ENCODE measurements at regions not wholly inside any gene's neighbourhood (a gene's known extent, or its start where the extent isn't known, plus 50 kb on each side); places are given as distances from the start of the nearest gene placed in this dataset.

DNA sequence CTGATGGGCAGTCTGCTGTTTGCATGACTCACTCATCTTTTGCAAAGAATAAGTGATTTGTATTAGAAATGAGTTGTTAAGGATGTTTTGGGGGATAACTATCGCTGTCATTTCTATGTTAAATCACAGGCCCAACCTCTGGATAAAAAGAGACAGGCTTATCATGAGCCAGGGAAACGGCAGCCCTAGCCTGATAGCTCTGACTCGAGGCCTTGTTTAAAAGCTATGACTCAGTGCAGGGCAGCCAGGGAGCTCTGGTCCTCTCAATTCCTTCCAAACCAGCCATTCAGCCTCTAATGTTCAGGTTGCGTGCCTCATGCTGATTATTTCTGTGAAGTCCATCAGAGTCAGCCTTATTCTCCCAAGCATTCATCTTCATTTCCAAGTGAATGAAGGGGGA lies 305.9 kb upstream of the HAND2 start:
- peak; percentile 17 for DNase-seq

DNA sequence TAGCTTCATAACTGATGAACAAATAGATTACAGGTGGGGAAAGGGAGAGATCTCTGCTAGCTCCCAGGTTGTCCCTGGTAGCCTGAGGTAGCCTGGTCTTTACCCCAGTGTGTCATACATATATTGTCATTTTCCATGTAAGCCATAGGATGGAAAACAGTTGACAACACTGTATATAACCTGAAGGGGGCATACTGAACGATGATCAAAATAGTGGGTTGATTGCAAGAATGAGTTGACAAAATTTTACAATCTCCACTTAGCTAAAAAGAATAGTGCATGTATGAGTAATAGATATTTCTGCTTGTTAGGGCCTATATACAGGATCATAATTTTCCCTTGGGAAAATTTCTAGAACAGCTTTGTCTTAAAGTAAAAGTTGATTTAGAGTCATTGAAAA lies 304.1 kb upstream of the HAND2 start:
- no peak for DNase-seq

DNA sequence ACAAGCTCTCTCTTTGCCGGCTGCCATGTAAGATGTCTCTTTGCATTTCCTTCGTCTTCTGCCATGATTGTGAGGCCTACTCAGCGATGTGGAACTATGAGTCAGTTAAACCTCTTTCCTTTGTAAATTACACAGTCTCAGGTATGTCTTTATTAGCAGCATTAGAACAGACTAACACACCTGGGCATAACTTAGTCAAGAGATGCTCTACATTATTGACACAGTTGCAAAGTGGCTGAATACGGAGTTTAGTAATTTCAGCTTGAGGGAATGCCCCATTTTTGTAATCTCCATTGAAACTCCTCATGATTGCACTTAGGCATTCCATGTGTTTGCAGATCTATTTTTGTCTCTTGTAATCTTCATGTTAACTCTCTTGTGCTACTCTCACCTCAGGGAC lies 299.5 kb upstream of the HAND2 start:
- DNase-seq = no peak

DNA sequence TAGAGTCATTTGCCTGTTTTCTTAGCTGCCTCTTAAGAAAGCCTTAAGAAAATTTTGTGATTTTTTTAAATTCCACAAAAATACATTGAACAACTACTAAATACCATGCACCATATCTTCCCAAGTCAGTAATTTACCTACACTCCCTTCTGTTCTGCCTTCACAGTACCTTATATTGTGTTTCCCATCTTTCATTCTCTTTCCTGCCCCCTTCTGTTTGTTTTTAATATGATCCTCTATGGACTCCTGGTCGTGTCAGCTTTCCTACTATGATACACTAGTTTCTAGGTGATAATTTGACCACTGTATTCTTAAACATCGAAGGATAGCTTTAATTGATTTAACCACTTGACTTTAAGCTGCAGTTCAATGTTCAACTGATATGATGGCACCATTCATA lies 297.7 kb upstream of the HAND2 start:
- no peak for DNase-seq

DNA sequence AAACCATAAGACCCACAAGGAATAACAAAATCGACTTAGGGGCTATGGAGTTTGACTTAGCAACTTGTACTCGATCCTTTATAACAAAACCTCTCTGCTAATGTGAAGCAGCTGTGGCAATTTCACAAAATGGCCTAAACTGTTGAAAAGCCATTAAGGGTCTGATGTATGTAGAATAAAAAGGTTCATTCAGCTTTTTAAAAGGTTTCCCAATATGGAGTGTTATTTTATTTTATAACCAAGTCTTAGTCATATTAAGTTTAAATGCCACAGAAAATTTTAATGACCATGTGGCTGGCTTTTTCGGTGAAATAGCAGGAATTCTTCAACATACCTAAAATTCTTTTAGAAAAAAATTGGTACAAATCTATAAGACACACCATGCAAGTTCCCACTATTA lies 291.8 kb upstream of the HAND2 start:
- no peak for DNase-seq

DNA sequence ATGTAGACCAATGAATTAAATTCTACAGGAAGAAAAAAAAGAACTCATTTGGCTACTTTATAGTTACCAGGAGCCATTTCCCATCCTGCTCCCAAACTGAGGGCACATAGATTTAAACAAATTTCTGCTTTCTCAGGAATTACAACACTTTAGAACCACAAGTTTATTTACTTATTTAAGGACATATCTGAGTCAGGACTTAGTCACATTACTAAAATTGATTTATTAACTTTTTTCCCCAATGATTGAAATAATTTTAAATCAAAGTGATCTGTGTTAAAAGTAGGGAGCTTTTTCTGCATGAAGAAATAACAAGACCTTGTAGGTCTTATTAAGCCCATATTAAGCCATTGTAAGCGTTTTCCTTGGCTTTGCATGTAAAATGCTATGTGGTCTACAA lies 291.0 kb upstream of the HAND2 start:
- no peak for DNase-seq

DNA sequence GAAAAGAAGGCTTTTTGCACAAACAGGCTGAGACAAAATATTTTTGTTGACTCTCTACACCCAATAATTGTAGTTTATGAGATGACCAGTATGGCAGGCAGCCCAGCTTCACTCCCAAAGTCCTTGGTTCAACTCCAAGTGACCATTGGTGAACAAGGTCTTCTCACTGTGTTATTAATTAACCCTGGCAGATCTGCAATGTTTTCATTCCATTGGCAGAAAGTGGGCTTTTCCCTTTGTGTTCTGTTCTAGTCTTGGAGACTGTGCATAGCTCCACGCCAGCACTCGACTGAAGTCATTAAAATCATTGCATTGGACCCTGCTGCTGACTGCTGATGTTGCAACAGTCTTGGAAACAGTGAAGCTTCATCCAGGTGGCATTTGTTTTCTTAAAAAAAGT lies 277.3 kb upstream of the HAND2 start:
- DNase-seq = no peak

DNA sequence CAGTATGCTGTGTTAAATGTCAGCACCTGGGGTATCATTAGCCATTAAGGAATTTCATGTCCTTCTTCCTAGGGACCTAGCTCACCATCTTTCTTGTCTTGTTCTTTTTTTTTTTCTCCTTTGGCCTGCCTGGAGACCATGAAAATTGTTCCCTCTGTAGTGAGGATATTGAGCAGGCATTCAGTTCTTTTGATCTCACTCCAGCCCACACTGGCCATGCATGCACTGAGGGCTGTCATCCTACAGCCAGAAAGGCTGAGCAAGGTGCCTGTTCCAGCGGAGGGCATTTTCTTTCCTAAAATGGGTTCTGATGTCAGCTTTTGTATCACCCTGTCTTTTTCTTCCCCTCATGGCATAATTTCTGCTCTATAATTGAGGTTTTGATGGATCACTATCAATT lies 275.9 kb upstream of the HAND2 start:
- DNase-seq = no peak

DNA sequence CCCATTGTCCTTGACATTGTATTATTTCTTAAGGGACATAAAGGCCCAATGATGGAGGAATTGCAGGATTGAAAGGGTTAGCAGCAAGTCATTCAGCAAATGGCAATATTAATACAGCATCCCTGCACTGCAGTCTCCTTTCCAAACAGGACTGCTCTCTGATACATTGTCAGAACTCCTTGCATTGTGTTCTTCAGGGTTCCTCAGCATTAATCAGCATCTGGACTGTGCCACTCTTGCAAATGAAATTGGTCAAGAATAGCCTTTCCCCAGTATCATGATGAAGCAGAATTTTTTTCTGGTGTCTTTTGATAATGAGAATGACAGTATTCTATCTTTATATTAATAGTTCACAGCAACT lies 272.6 kb upstream of the HAND2 start:
- no peak for DNase-seq

DNA sequence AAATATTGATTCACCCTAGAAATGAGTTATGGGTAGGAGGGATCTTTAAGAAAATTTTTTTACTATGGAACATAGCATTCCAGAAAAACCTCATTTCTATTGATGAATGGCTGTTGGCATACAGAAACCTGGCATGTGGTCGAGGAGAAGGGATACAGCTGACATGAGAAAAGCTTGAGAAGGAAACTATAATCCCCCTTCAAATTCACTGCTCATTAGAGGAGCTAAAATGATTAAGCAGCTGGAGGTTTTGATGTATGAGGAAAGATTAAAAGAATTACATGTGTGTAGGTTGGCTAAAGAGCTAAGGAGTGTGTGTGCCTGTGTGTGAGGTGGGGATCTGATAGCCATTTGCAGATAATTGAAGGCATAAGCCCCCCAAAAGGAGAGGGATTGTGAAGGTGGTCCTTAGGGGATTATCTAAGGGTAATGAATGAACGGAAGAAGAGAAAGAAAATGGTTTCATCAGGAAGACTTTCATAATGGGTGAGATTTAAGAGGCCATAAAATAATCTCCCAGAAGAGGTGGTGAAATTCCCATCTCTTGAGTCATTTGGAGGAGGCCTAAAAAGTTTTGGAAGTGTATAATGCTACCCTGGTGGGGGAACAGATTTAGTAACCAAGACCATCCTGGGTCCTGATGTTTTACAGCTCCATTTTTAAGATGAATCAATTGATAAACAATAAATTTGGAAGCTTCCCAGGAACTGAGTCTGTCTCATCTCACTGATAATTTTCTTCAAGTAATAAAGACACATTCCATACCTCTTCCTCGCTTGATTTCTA lies 272.0 kb upstream of the HAND2 start:
- DNase-seq = no peak

DNA sequence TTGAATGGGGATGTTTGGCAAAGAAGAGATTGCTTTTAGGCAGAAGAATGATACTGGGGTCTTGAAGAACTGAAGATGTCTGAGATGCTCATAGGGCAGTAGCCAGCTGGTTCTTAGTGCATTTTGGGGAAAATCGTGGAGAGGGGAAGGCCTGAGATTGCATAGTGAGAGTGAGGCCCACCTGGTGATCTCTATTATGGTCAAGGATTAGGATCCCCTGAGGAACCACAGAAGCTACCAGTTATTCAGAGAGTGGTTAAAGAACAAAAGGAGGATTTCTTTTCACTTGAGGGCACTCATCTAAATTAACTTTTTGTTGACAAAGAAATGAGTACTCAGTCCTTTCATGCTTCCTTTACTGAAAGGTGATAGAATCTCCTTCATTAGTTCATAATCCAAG lies 271.3 kb upstream of the HAND2 start:
- no peak for DNase-seq

DNA sequence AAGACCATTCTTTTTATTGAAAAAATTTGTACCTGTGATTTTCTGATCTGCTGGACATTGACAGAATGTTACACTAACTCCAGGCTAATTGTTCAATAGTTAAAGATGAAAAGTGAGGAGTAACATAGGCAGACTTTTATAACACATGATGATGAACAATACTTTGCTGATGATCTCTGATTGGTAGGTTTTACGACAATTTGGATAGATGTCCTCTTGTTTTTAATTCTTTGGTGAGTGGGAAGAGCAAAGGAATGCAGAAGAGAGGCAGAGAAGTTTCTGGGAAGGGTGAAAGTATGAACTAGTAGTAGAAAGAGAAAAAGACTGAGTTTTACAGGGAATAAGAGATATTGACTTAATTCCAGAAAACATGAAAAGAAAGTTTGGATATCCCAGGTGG lies 267.3 kb upstream of the HAND2 start:
- no peak for DNase-seq

DNA sequence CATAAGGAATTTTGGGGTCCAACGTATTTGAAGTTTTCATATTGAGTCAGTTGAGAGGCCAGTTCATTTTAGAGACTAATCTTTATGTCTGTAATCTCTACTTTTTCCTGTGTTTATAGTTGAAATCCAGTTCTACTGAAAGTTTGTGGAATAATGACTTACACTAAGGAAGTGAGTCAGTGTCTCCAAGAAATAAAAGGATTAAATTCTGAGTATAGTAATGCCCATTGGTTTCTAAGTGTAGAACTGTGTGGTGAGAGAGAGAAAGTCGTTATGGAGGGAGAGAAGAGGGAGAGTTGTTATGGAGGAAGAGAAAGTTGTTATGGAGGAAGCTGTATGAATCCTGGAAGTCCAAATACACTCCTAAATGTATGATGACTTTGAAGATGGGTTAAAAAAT lies 264.6 kb upstream of the HAND2 start:
- DNase-seq = peak; percentile 23

DNA sequence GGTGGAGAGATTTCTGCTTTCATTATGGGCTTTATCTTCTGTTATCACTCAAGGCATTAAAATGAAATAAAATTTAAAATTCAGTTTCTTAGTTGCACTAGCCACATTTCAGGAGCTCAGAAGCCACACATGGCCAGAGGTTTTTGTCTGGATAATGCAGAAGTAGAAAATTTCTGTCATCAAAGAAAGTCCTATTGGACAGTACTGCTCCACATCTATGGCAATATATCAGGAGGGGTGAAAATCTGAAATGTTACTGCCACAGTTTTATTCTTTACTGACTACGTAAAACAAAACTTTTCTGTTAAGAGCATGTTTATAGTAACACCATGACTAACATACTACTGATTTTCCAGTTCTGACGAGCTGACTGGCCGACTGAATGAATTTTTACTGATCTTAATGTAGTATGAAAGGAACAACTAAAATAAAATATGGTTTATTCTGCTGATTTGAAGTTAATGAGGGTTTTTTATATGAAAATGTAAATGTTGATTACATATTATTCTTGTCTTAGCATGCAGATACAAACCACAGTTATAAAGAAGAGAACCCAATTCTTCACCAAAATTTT lies 264.0 kb upstream of the HAND2 start:
- DNase-seq = no peak

DNA sequence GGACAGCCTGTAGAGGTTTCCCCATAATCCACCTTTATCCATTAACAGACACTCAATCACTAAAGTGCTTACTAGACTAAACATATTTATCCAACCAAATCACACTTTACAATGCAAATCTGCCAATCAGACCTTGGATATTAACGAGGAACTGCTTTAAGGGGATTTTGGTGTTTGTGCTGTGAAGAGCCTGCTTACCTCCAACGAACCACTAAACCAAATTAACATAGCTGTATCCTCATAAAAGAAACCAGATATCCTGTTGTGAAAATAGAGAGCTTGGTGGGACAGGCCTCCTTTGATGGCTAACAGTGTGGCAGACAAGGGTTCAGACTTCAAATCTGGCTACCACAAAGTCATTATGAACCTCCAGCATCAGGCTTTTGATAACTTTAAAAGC lies 252.6 kb upstream of the HAND2 start:
- DNase-seq = no peak

DNA sequence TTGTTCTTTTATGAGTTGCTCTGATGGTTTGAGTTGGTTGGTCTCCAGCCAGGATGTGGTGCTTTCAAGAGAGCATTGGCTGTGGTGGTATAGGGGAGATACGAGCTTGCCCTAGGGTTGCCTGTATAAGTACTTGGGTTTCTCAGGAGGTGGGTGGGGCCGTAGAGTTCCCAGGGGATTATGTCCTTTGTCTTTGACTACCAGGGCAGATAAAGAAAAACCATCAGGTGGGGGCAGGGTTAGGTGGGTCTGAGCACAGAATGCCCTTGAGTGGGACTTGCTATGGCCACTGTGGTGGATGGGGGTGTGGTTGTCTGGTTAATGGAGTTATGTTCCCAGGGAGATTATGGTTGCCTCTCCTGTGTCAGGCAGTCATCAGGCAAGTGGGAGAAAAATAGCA lies 247.9 kb upstream of the HAND2 start:
- no peak for DNase-seq

DNA sequence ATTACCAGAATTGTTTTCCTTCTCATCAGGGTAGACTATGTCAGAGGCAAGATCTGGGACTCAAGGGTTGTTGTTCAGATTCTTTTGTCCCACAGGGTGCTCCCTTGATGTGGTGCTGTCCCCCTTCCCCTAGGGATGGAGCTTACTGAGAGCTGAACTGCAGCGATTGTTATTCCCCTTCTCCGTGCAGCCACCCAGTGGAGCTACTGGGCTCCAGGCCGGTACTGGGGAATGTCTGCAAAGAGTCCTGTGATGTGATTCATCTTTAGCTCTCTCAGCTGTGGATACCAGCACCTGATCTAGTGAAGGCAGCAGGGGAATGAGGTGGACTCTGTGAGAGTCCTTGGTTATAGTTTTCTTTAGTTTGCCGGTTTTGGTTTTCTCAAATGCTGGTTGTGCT lies 247.4 kb upstream of the HAND2 start:
- DNase-seq = no peak

DNA sequence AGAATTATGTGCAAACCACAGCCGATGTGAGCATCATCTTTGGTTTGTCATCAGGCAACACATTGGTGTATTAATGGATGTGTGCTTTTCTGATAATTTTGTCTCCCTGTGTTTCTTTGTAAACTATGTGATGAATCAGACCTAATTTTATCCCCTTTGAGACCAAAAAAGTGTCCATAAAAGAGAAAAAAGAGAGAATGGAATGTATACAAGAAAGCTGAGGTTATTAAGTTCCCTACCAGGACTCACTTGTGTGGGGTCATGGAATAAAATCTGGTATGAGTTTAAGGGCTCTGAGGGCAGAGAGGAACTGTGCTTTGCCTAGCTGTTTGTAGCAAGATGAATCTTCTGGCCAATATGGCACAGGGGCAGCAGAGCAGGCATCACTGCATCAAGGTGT lies 239.5 kb upstream of the HAND2 start:
- DNase-seq = no peak

DNA sequence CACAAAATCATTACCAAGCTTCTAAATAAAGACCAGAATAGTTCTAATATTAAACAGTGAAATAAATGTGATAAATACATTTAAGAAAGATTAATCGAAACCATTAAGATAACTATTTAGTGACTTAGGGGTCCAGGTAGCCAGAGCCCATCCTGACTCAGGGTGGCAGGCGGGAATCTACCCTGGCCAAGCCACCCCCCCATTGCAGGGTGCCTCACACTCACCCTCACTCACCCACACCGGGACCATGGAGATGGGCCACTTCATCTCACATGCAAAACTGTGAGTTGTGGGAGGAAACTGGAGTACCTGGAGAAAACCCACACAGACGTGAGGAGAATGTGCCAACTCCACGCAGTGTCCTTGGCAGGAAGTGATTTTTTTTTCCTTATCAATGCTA lies 237.6 kb upstream of the HAND2 start:
- DNase-seq = no peak

DNA sequence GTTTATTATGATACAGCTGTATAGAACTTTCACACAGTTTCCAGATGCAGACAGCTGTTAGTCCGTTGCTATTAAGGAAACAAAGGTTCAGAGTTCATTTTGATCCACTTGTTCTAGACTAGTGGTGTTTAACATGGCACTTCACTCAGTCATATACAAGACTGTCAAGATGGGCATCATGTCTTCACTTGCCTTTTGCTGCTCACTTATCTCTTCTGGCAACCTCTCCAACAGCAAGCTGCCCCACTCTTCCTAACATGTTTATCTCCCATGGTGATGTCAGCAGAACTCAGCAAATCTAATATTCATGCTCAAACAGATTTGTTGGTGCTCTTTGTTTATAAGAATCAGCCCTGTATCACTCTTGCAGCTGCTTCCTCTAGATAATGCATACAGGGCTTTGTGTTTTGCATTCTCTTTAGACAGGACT lies 236.2 kb upstream of the HAND2 start:
- no peak for DNase-seq

DNA sequence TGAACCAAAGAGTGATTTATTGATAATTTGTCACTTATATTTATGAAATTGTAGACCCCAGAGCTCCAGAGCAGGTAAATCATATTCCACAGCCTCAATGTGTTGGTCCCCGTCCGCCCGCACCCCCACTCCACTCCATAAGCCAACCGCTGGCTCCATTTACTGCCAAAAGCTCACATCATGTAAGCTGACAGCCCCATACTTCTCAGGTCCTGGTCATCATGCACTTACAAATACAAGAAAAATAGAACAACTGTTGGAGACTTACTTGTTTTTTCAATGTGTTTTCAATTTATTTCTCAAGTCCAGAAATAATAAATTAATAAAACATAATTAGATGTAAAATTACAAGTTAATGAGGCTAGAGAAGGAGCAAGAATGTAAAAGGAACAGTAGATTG lies 235.7 kb upstream of the HAND2 start:
- no peak for DNase-seq

DNA sequence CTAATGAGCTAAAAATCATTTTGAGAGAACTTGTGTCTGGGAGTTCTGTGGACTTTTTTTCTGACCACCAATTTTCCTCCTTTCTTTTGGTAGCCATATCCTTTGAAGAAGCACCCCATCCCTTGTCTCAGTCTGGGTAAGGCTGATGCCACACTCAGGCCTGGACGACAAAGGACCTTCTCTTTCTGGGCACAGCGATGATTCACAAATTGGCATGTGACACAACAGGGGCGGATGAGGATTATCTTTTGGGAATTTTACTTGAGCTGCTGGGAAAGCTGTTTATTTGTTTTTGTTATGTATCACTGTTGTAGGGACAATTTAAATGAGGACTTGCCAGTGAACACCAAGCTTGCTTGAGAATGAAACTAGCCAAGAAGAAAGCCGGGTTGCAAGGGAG lies 233.4 kb upstream of the HAND2 start:
- DNase-seq = no peak

DNA sequence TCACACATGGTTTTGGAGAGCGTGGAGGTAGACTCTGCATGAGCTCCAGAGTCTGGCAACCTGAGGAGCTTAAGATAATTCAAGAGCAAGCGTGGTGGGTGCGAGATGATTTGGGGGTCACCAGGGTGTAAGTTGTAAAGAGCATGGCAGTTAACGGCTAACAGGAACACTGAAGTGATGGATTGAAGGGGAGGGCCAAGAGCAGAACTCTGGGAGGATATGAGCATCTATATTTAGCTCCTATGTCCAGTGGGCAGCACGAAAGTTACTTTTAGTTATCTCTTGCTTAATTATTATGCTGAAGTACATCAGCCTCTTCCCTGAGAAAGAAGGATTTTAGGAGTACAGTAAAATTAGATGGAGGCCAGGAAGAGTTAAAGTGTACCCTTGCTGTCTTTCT lies 231.9 kb upstream of the HAND2 start:
- DNase-seq = no peak

DNA sequence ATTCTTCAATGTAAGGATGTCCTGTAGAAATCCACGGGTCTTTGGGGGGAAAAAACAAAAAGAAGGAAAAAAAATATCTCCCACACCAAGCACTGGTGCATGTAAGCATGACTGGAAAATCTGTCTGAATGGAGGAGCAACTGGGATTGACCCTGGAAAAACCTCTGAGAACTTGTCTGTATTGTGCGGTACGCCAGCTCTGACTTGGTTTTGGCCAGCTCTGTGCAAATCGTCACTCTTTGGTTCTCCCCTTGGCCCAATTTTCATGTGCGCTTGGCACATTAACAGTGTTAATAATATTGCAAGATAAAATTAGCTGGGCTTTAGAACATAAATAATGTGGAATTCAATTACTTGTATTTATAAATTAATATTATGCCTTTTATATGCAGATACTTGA lies 231.2 kb upstream of the HAND2 start:
- DNase-seq = no peak

DNA sequence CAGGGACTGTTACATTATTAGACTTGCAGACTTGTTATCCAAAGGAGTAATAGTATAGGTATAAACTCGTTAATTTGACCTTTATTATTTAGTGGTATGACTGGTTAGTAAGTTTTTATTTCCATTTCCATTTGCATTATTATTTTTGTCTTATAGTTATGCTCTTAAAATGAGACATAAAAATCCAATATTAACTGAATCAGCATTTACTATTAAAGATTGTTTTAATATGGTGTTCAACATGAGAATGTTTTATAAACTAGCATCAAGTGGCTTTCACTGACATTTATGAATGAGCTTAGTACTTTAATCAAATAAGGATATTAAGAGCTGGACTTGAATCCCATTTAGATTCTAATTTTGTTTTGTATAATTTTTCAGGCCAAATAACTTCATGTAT lies 228.1 kb upstream of the HAND2 start:
- no peak for DNase-seq
